Mesenchymal stem cell (in vitro differentiated cells and primary cell): ENCODE measurements at regions not wholly inside any gene's neighbourhood (a gene's known extent, or its start where the extent isn't known, plus 50 kb on each side); places are given as distances from the start of the nearest gene placed in this dataset.
A peak's percentile ranks its signal among the peaks of the same experiment; 100 is the strongest.

Experiments used
- DNase-seq: peaks from one replicate; pipeline ENCODE4 v3.0.0-alpha.2; 2013
- H2AFZ ChIP-seq: one replicate; pipeline ENCODE4 v1.6.1; 2013; ENCODE audit warnings: low read depth, mild to moderate bottlenecking, control low read depth, inconsistent platforms, low read length, moderate library complexity
- H2AK5ac ChIP-seq: 2 replicates; pipeline ENCODE4 v1.6.1; 2013; ENCODE audit warnings: low read length, moderate library complexity, mild to moderate bottlenecking, inconsistent platforms; ENCODE audit not compliant: severe bottlenecking
- H2BK120ac ChIP-seq: one replicate; pipeline ENCODE4 v1.6.1; 2013; ENCODE audit warnings: low read depth, mild to moderate bottlenecking, inconsistent platforms, low read length, moderate library complexity
- H2BK12ac ChIP-seq, 2 experiments: one replicate each; pipeline ENCODE4 v1.6.1; 2013; ENCODE audit warnings: inconsistent platforms in 2 of 2, low read length in 2 of 2, mild to moderate bottlenecking in 2 of 2, moderate library complexity in 2 of 2, control low read depth in 1 of 2
- H2BK15ac ChIP-seq: one replicate; pipeline ENCODE4 v1.6.1; 2013; ENCODE audit warnings: mild to moderate bottlenecking, low read depth, inconsistent platforms; ENCODE audit not compliant: poor library complexity, severe bottlenecking
- H2BK5ac ChIP-seq: 2 replicates; pipeline ENCODE4 v1.6.1; 2013; ENCODE audit warnings: low read depth, mild to moderate bottlenecking, low read length, control low read depth, inconsistent platforms; ENCODE audit not compliant: poor library complexity, severe bottlenecking
- H3K14ac ChIP-seq, 2 experiments: one replicate each; pipeline ENCODE4 v1.6.1; 2013; ENCODE audit warnings: inconsistent platforms in 2 of 2, low read length in 2 of 2, control low read depth in 1 of 2, mild to moderate bottlenecking in 1 of 2, moderate library complexity in 1 of 2
- H3K18ac ChIP-seq, 2 experiments: one replicate each; pipeline ENCODE4 v1.6.1; 2013; ENCODE audit warnings: inconsistent platforms in 2 of 2, low read length in 2 of 2, control low read depth in 1 of 2, low read depth in 1 of 2, mild to moderate bottlenecking in 1 of 2
- H3K23ac ChIP-seq, 2 experiments: one replicate each; pipeline ENCODE4 v1.6.1; 2013; ENCODE audit warnings: inconsistent platforms in 2 of 2, low read length in 2 of 2, mild to moderate bottlenecking in 2 of 2, moderate library complexity in 2 of 2, control low read depth in 1 of 2
- H3K27ac ChIP-seq: 2 replicates; pipeline ENCODE4 v1.5.1; 2013; ENCODE audit warnings: mild to moderate bottlenecking, moderate library complexity, low read length, control low read depth, inconsistent platforms; ENCODE audit not compliant: poor library complexity, severe bottlenecking
- H3K27me3 ChIP-seq, 2 experiments: 2 replicates each; pipeline versions ENCODE4 v1.6.1 to v1.7.0; 2013; ENCODE audit warnings: low read length in 2 of 2, mild to moderate bottlenecking in 2 of 2, moderate library complexity in 2 of 2, control low read depth in 1 of 2, inconsistent platforms in 1 of 2; ENCODE audit not compliant: control insufficient read depth in 1 of 2, insufficient read depth in 1 of 2
- H3K36me3 ChIP-seq, 2 experiments: 2 replicates each; pipeline versions ENCODE4 v1.6.1 to v1.7.0; 2013; ENCODE audit warnings: low read length in 2 of 2, control low read depth in 1 of 2, inconsistent platforms in 1 of 2, low read depth in 1 of 2, mild to moderate bottlenecking in 1 of 2; ENCODE audit not compliant: insufficient read depth in 2 of 2, control insufficient read depth in 1 of 2
- H3K4ac ChIP-seq, 2 experiments: one replicate each; pipeline ENCODE4 v1.6.1; 2013; ENCODE audit warnings: inconsistent platforms in 2 of 2, low read length in 2 of 2, mild to moderate bottlenecking in 2 of 2, moderate library complexity in 2 of 2, control low read depth in 1 of 2, low read depth in 1 of 2
- H3K4me1 ChIP-seq: 2 replicates; pipeline ENCODE4 v1.6.1; 2013; ENCODE audit warnings: low read depth, low read length, control low read depth; ENCODE audit not compliant: control insufficient read depth, insufficient read depth
- H3K4me2 ChIP-seq: 2 replicates; pipeline ENCODE4 v1.6.1; 2013; ENCODE audit warnings: low read length, mild to moderate bottlenecking, inconsistent platforms; ENCODE audit not compliant: poor library complexity, severe bottlenecking
- H3K4me3 ChIP-seq, 2 experiments: 2 replicates each; pipeline versions ENCODE4 v1.5.1 to v1.7.0; 2013; ENCODE audit warnings: low read length in 2 of 2, mild to moderate bottlenecking in 2 of 2, control low read depth in 1 of 2, low read depth in 1 of 2; ENCODE audit not compliant: insufficient read depth in 1 of 2
- H3K79me1 ChIP-seq: replicated peaks from 2 replicates; pipeline ENCODE4 v1.6.1; 2013; ENCODE audit warnings: mild to moderate bottlenecking, control low read depth, low read length, inconsistent platforms; ENCODE audit not compliant: poor library complexity, severe bottlenecking
- H3K9ac ChIP-seq: 2 replicates; pipeline ENCODE4 v1.7.0; 2013; ENCODE audit warnings: mild to moderate bottlenecking, low read length, moderate library complexity
- H3K9me3 ChIP-seq: 2 replicates; pipeline ENCODE4 v1.7.0; 2013; ENCODE audit warnings: mild to moderate bottlenecking, low read length; ENCODE audit not compliant: control insufficient read depth
- H4K8ac ChIP-seq: one replicate; pipeline ENCODE4 v1.6.1; 2013; ENCODE audit warnings: inconsistent platforms, mild to moderate bottlenecking, low read length, moderate library complexity
- H4K91ac ChIP-seq: one replicate; pipeline ENCODE4 v1.6.1; 2013; ENCODE audit warnings: mild to moderate bottlenecking, low read length, inconsistent platforms
- WGBS: methylation state at CpG from one replicate; pipeline ENCODE4 v1.1.7; 2013; ENCODE audit warnings: mixed read lengths; 5-methylcytosine and 5-hydroxymethylcytosine counted together

DNA sequence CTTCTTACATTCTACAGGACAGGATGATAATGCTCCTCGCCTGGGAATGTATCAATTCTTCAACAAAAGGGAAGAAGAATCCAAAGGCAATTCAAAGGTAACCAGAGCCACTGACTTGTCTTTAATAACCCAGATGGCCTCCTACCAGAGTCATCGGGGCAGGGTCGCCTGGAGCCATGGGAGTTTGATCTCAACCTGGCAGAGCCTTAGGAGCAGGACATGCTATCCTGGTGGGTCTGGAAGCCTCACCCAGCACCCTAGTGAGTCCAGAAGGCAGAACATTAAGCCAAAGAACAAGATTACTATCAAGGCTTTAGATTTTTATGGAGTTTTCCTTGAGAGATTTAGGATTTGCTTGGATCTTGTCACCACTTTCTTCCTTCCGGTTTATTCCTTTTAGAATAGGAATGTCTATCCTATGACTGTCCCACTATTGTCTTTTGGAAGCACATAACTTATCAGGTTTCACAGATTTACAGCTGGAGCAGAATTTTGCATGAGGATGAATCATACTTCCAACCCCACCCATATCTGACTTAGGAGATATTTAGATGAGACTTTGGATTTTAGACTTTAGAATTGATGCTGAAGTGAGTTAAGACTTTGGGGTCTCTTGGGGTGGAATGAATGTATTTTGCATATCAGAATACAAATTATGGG is 330.3 kb upstream of the GOLIM4 start:
- H3K4me2 ChIP-seq = no peak overlapping the region
- no peak overlapping the region for H3K4ac ChIP-seq
- no peaks in the 10 kb centered on the region for H3K27me3 ChIP-seq
- H3K27ac ChIP-seq = no peak overlapping the region
- no peak overlapping the region for H3K14ac ChIP-seq
- no peak overlapping the region for H2BK5ac ChIP-seq
- H3K23ac ChIP-seq = no peak overlapping the region
- H3K79me1 ChIP-seq = no peaks in the 10 kb centered on the region
- no peak for DNase-seq
- no peak overlapping the region for H2AFZ ChIP-seq
- no peak overlapping the region for H3K18ac ChIP-seq
- H4K91ac ChIP-seq = no peak overlapping the region
- H3K4me3 ChIP-seq = no peak overlapping the region
- no peak overlapping the region for H4K8ac ChIP-seq
- no peak overlapping the region for H2BK12ac ChIP-seq
- H3K4me1 ChIP-seq = no peaks in the 10 kb centered on the region
- no peak overlapping the region for H2BK120ac ChIP-seq
- H3K36me3 ChIP-seq = no peaks in the 10 kb centered on the region
- no peak overlapping the region for H2BK15ac ChIP-seq
- no peak overlapping the region for H3K9ac ChIP-seq
- no peak overlapping the region for H2AK5ac ChIP-seq
- 91% methylated on average over 3 of the region's 4 CpGs for WGBS
- H3K9me3 ChIP-seq = no peaks in the 10 kb centered on the region

GRCh38 chr3:168424059-168424734 is 328.5 kb upstream of the GOLIM4 start:
- H3K27ac ChIP-seq = no peak overlapping the region
- no peak overlapping the region for H3K14ac ChIP-seq
- H2AFZ ChIP-seq = no peak overlapping the region
- no peak overlapping the region for H2BK5ac ChIP-seq
- no peaks in the 10 kb centered on the region for H3K79me1 ChIP-seq
- no peak overlapping the region for H3K4me3 ChIP-seq
- H3K4me2 ChIP-seq = no peak overlapping the region
- DNase-seq = peak; percentile 21
- no peak overlapping the region for H4K8ac ChIP-seq
- no peak overlapping the region for H2BK12ac ChIP-seq
- H4K91ac ChIP-seq = no peak overlapping the region
- no peak overlapping the region for H3K23ac ChIP-seq
- no peak overlapping the region for H2BK120ac ChIP-seq
- H3K18ac ChIP-seq = no peak overlapping the region
- no peak overlapping the region for H2BK15ac ChIP-seq
- H3K9ac ChIP-seq = no peak overlapping the region
- 73% methylated on average over 3 of the region's 4 CpGs for WGBS
- H3K9me3 ChIP-seq = no peaks in the 10 kb centered on the region
- H3K27me3 ChIP-seq = no peaks in the 10 kb centered on the region
- no peak overlapping the region for H3K4ac ChIP-seq
- H3K4me1 ChIP-seq = no peaks in the 10 kb centered on the region
- no peaks in the 10 kb centered on the region for H3K36me3 ChIP-seq
- H2AK5ac ChIP-seq = no peak overlapping the region

DNA sequence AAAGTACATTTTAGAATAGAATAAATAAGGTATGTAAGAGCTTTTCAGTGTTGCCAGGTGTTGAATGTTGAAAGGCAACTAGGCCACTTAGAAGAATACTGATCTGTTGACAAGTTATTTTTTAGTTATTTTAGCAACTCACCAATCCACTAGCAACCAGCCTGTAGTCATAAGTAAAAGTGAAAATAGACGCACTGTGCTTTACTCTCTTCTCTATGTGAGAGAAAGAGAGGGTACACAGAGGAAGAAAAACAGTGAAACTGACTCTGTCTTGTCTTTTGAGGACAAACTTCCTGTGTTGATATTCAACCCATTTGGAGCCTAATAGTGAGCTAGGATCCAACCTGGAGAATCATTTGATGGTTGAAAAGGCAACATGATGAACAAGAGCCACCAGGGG is 327.1 kb upstream of the GOLIM4 start:
- Histone ChIP-seq H2BK120ac (no peak overlapping the region), H3K4ac (no peak overlapping the region), H2BK15ac (no peak overlapping the region), H3K4me2 (no peak overlapping the region), H3K4me3 (no peak overlapping the region), H3K4me1 (no peaks in the 10 kb centered on the region), H3K23ac (no peak overlapping the region), H3K27me3 (no peaks in the 10 kb centered on the region), H3K9me3 (no peaks in the 10 kb centered on the region), H4K8ac (no peak overlapping the region), H2AK5ac (no peak overlapping the region), H3K27ac (no peak overlapping the region), H3K9ac (no peak overlapping the region), H2BK12ac (no peak overlapping the region), H2BK5ac (no peak overlapping the region), H3K36me3 (no peaks in the 10 kb centered on the region), H3K14ac (no peak overlapping the region), H3K18ac (no peak overlapping the region), H3K79me1 (no peaks in the 10 kb centered on the region), H2AFZ (no peak overlapping the region), H4K91ac (no peak overlapping the region)
- WGBS = 74% methylated on average over 1 of the region's 1 CpG
- DNase-seq = no peak

DNA sequence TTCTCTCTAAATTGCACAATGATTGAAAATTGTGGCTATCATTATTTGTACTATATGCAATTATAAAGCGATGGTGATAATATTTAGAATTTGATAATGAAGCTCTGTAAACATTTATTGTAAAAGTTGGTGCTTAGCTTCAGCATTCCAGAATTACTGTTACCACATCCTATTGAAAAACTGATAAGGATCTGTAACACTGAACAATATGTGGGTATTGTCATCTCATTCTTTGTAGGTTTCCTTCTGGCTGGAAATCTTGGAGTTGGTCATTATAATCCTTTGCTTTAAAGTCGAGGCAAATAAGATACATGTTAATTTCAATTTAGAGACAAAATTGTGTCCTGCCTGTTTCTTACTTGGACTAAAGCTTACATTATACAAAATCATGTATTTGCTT is 323.4 kb upstream of the GOLIM4 start:
- Histone ChIP-seq H2BK15ac (no peak overlapping the region), H3K4me1 (no peaks in the 10 kb centered on the region), H3K4me3 (no peak overlapping the region), H3K9me3 (no peaks in the 10 kb centered on the region), H3K27ac (no peak overlapping the region), H2BK5ac (no peak overlapping the region), H3K27me3 (no peaks in the 10 kb centered on the region), H3K4ac (no peak overlapping the region), H4K8ac (no peak overlapping the region), H3K23ac (no peak overlapping the region), H2AFZ (no peak overlapping the region), H2BK120ac (no peak overlapping the region), H2BK12ac (no peak overlapping the region), H3K14ac (no peak overlapping the region), H3K18ac (no peak overlapping the region), H3K36me3 (no peaks in the 10 kb centered on the region), H4K91ac (no peak overlapping the region), H3K4me2 (no peak overlapping the region), H2AK5ac (no peak overlapping the region), H3K9ac (no peak overlapping the region), H3K79me1 (no peaks in the 10 kb centered on the region)
- DNase-seq = no peak
- no CpG with 5 or more reads among the region's 2 CpGs for WGBS
